Spleen (tissue), 11 donors: ENCODE measurements at regions not wholly inside any gene's neighbourhood (a gene's known extent, or its start where the extent isn't known, plus 50 kb on each side); places are given as distances from the start of the nearest gene placed in this dataset.

Experiments used
- DNase-seq: peaks from one replicate; pipeline ENCODE4 v3.0.0-alpha.2; 2020
- H3K27ac ChIP-seq, 8 donors: fragments of 200-600 bp; sonication (generic) in 7 of 8; 1 replicate in 4 of 8; 2 replicates in 4 of 8; pipeline versions ENCODE4 v1.5.0 to v1.8.0; 2016 to 2021; ENCODE audit warnings: inconsistent platforms in 4 of 8, mild to moderate bottlenecking in 4 of 8, moderate library complexity in 1 of 8
- H3K27me3 ChIP-seq, 7 donors: fragments of 200-600 bp; sonication (generic) in 6 of 7; replicated peaks in 1 of 7; 1 replicate in 4 of 7; 2 replicates in 3 of 7; pipeline versions ENCODE4 v1.5.0 to v1.8.0; 2016 to 2021; ENCODE audit warnings: inconsistent platforms in 3 of 7, mild to moderate bottlenecking in 1 of 7
- H3K36me3 ChIP-seq, 6 donors: fragments of 200-600 bp; sonication (generic) in 5 of 6; 1 replicate in 4 of 6; 2 replicates in 2 of 6; pipeline versions ENCODE4 v1.5.0 to v1.8.0; 2016 to 2021; ENCODE audit warnings: inconsistent platforms in 2 of 6
- H3K4me1 ChIP-seq, 6 donors: fragments of 200-600 bp; sonication (generic) in 5 of 6; 1 replicate in 3 of 6; 2 replicates in 3 of 6; pipeline versions ENCODE4 v1.5.0 to v1.8.0; 2016 to 2021; ENCODE audit warnings: inconsistent platforms in 3 of 6
- H3K4me3 ChIP-seq, 8 donors: fragments of 200-600 bp; sonication (generic) in 7 of 8; 1 replicate in 4 of 8; 2 replicates in 4 of 8; pipeline versions ENCODE4 v1.5.0 to v1.8.0; 2016 to 2021; ENCODE audit warnings: inconsistent platforms in 4 of 8, mild to moderate bottlenecking in 4 of 8, moderate library complexity in 2 of 8
- H3K9me3 ChIP-seq, 8 donors: fragments of 200-600 bp; sonication (generic) in 7 of 8; 1 replicate in 4 of 8; 2 replicates in 4 of 8; pipeline versions ENCODE4 v1.5.0 to v1.8.0; 2016 to 2021; ENCODE audit warnings: inconsistent platforms in 4 of 8
- POLR2A ChIP-seq, 3 donors: fragments of 450-650 bp; IDR thresholded peaks; one replicate each; pipeline ENCODE4 v1.5.1; 2017; ENCODE audit warnings: antibody characterized with exemption in 3 of 3, mild to moderate bottlenecking in 1 of 3
- POLR2AphosphoS5 ChIP-seq, 3 donors: sonication (generic); formaldehyde crosslinking; IDR thresholded peaks; one replicate each; pipeline ENCODE4 v1.5.1; 2017; ENCODE audit warnings: antibody characterized with exemption in 3 of 3
- WGBS, 5 donors: extraction: QIAGEN DNeasy Blood & Tissue Kit in 3 of 5; methylation state at CpG; one replicate each; pipeline versions ENCODE4 v1.1.5 to v1.1.7; 2013 to 2018; 5-methylcytosine and 5-hydroxymethylcytosine counted together
- intact Hi-C: fragments of 100-400 bp; cut with DNase I; formaldehyde crosslinking; loops from one replicate; pipeline ENCODE4 v1.15.0; 2023; ENCODE audit warnings: low total_unique reads
- TF ChIP-seq, protein P1 (sequence below), 11 experiments: fragments of 200-600 bp in 7 of 11; fragments of 450-650 bp in 4 of 11; sonication (generic) in 4 of 11; IDR thresholded peaks in 8 of 11; conservative IDR thresholded peaks in 3 of 11; 1 replicate in 7 of 11; 2 replicates in 4 of 11; pipeline versions ENCODE4 v1.4.0 to v1.8.0; 2016 to 2021; ENCODE audit warnings: antibody characterized with exemption in 11 of 11, inconsistent platforms in 4 of 11, mild to moderate bottlenecking in 1 of 11
- donor health status: healthy with polysubstance abuse.
- donor health status: DM: no; HTN: no; CAD: no; lungs with moderate emphysema.
- donor health status: DM: no; HTN: no; CAD: no.
- donor health status: Bipolar disorder and iron deficiency.
- donor health status: healthy.
- donor health status: DM: no; HTN: no; CAD: no.
- donor health status: DM: yes; HTN: yes; CAD: no.

- intact Hi-C loops: no loop called here
- no peak overlapping the region for H3K27ac ChIP-seq
- H3K36me3 ChIP-seq: no peaks in the 10 kb centered on the region
- no peak for DNase-seq
- peaks cover 0 to 35% (median 12%) of the 10 kb centered on the region in 8 donors for H3K9me3 ChIP-seq
- 86 to 90% (median 88%) methylated on average over 10 of the region's 10 CpGs for WGBS, 5 donors
- no peaks in the 10 kb centered on the region for H3K4me1 ChIP-seq
- H3K27me3 ChIP-seq: no peaks in the 10 kb centered on the region
- TF ChIP-seq POLR2AphosphoS5 (IDR thresholded peaks at IDR 0.05) (no peak), POLR2A (IDR thresholded peaks at IDR 0.05) (no peak)
- TF ChIP-seq, protein P1, sequence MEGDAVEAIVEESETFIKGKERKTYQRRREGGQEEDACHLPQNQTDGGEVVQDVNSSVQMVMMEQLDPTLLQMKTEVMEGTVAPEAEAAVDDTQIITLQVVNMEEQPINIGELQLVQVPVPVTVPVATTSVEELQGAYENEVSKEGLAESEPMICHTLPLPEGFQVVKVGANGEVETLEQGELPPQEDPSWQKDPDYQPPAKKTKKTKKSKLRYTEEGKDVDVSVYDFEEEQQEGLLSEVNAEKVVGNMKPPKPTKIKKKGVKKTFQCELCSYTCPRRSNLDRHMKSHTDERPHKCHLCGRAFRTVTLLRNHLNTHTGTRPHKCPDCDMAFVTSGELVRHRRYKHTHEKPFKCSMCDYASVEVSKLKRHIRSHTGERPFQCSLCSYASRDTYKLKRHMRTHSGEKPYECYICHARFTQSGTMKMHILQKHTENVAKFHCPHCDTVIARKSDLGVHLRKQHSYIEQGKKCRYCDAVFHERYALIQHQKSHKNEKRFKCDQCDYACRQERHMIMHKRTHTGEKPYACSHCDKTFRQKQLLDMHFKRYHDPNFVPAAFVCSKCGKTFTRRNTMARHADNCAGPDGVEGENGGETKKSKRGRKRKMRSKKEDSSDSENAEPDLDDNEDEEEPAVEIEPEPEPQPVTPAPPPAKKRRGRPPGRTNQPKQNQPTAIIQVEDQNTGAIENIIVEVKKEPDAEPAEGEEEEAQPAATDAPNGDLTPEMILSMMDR (IDR thresholded peaks at IDR 0.05 in 8 of 11, conservative IDR thresholded peaks at IDR 0.05 in 3 of 11): no peak
- H3K4me3 ChIP-seq: no peak overlapping the region
Observed at GRCh38 chr7:51592842-51593599, 276.4 kb upstream of the COBL start.

GRCh38 chr7:51591223-51591622 is 274.6 kb upstream of the COBL start:
- 6 to 12% (median 8%) methylated on average over 2 of the region's 2 CpGs for WGBS, 5 donors
- Histone ChIP-seq H3K36me3 (no peaks in the 10 kb centered on the region), H3K4me1 (no peaks in the 10 kb centered on the region), H3K9me3 (peaks cover 0 to 39% (median 12%) of the 10 kb centered on the region in 8 donors), H3K27me3 (no peaks in the 10 kb centered on the region), H3K27ac (no peak overlapping the region), H3K4me3 (no peak overlapping the region)
- intact Hi-C loops: no loop called here
- no peak for TF ChIP-seq POLR2AphosphoS5 (IDR thresholded peaks at IDR 0.05)
- TF ChIP-seq POLR2A (IDR thresholded peaks at IDR 0.05): no peak
- TF ChIP-seq, protein P1 (IDR thresholded peaks at IDR 0.05 in 8 of 11, conservative IDR thresholded peaks at IDR 0.05 in 3 of 11): no peak
- no peak for DNase-seq

DNA sequence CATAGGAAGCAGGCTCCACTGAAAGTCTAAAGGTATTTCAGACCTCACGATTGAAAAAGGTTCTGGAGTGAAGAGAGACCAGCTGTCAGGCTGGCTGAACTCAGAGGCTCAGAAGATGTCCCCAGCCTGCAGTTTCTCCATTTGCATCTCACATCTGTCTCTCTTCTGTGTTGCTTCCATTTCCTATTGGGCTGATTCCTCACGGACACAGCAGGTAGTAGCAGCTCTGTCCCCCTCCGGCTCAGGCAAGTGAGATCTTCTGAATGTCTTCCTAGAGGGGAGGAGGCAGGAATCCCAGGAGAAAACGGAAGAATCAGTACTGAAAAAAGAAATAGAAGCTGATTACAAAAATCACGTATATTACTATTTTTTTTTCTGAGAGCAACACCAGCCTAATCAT is 274.1 kb upstream of the COBL start:
- no peaks in the 10 kb centered on the region for H3K4me1 ChIP-seq
- no peak overlapping the region for H3K27ac ChIP-seq
- TF ChIP-seq POLR2A (IDR thresholded peaks at IDR 0.05): no peak
- TF ChIP-seq POLR2AphosphoS5 (IDR thresholded peaks at IDR 0.05): no peak
- TF ChIP-seq, protein P1 (IDR thresholded peaks at IDR 0.05 in 8 of 11, conservative IDR thresholded peaks at IDR 0.05 in 3 of 11): no peak
- H3K9me3 ChIP-seq: peaks cover 0 to 42% (median 12%) of the 10 kb centered on the region in 8 donors
- no peaks in the 10 kb centered on the region for H3K27me3 ChIP-seq
- intact Hi-C loops: no loop called here
- no peak for DNase-seq
- no peaks in the 10 kb centered on the region for H3K36me3 ChIP-seq
- 20 to 25% (median 22%) methylated on average over 5 of the region's 5 CpGs for WGBS, 5 donors
- no peak overlapping the region for H3K4me3 ChIP-seq

DNA sequence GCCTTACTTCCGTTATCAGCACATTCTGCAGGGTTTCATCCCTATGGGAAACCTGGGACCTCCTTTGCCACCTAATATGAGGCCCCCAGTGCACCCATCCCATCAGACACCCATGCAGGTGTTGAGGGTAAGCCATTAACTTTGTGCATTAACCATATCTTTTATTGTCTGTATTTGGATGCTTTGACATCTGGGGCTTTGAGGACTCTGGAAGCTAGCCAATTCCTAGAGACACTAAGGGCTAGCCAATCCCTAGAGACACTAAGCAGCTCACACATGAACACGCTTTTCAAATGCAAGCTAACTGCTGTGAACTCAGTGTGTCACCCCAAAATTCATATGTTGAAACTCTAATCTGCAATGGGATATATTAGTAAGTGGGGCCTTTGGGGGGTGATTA is 272.5 kb upstream of the COBL start:
- WGBS, 5 donors: 67 to 74% (median 74%) methylated on average over 1 to 2 of the region's 2 CpGs
- no peak overlapping the region for H3K4me3 ChIP-seq
- TF ChIP-seq, protein P1 (IDR thresholded peaks at IDR 0.05 in 8 of 11, conservative IDR thresholded peaks at IDR 0.05 in 3 of 11): no peak
- TF ChIP-seq POLR2A (IDR thresholded peaks at IDR 0.05) (no peak), POLR2AphosphoS5 (IDR thresholded peaks at IDR 0.05) (no peak)

More for the DNA sequence above, 272.5 kb upstream of the COBL start:
- Histone ChIP-seq H3K27me3 (no peaks in the 10 kb centered on the region), H3K4me1 (no peaks in the 10 kb centered on the region), H3K36me3 (no peaks in the 10 kb centered on the region), H3K27ac (no peak overlapping the region), H3K9me3 (peaks cover 0 to 39% (median 2%) of the 10 kb centered on the region in 8 donors)
- intact Hi-C loops: no loop called here
- no peak for DNase-seq
